HCT116 (cell line): ENCODE measurements at regions not wholly inside any gene's neighbourhood (a gene's known extent, or its start where the extent isn't known, plus 50 kb on each side); places are given as distances from the start of the nearest gene placed in this dataset.

ENCODE experiments used
- EZH2phosphoT487 ChIP-seq: fragments of 200-600 bp; IDR thresholded peaks from 2 replicates; pipeline ENCODE4 v1.6.1; 2018; ENCODE audit warnings: antibody characterized with exemption, borderline replicate concordance
- MAX ChIP-seq: IDR thresholded peaks from 2 replicates; pipeline ENCODE4 v1.6.1; 2012
- POLR2A ChIP-seq: IDR thresholded peaks from 2 replicates; pipeline ENCODE4 v1.7.0; 2011; ENCODE audit warnings: borderline replicate concordance; ENCODE audit not compliant: insufficient read depth, insufficient read length; ENCODE audit errors: extremely low read depth
- POLR2AphosphoS5 ChIP-seq: IDR thresholded peaks from 2 replicates; pipeline ENCODE4 v1.6.1; 2011; ENCODE audit warnings: mild to moderate bottlenecking, low read depth, low read length, moderate library complexity
- REST ChIP-seq: IDR thresholded peaks from 2 replicates; pipeline ENCODE4 v1.6.1; 2012; ENCODE audit warnings: low read depth

GRCh38 chr3:181969925-181970324 is 258.2 kb downstream of the SOX2 start:
- no peak for TF ChIP-seq EZH2phosphoT487
- no peak for TF ChIP-seq MAX
- TF ChIP-seq POLR2AphosphoS5 = no peak
- TF ChIP-seq REST = no peak
- no peak for TF ChIP-seq POLR2A
